HG03045 (cell line): ENCODE measurements at regions not wholly inside any gene's neighbourhood (a gene's known extent, or its start where the extent isn't known, plus 50 kb on each side); places are given as distances from the start of the nearest gene placed in this dataset.

Source experiments
- ATAC-seq: cut with Tn5 transposase; IDR thresholded peaks from one replicate; pipeline ENCODE4 v1.9.1; 2021; ENCODE audit warnings: mild to moderate bottlenecking, moderate library complexity; ENCODE audit not compliant: unreplicated experiment

GRCh38 chr3:30162579-30162978, 443.8 kb upstream of the TGFBR2 start:
- ATAC-seq = no peak

- no peak for ATAC-seq
Measured at GRCh38 chr3:30166535-30166934, 439.9 kb upstream of the TGFBR2 start.

- ATAC-seq = no peak
Measured at GRCh38 chr3:30167541-30168011, 438.8 kb upstream of the TGFBR2 start.

- no peak for ATAC-seq
Measured at GRCh38 chr3:30169487-30169886, 436.9 kb upstream of the TGFBR2 start.

GRCh38 chr3:30170681-30171438, 435.5 kb upstream of the TGFBR2 start:
- no peak for ATAC-seq

GRCh38 chr3:30174357-30174756, 432.0 kb upstream of the TGFBR2 start:
- no peak for ATAC-seq

GRCh38 chr3:30180310-30181177, 425.9 kb upstream of the TGFBR2 start:
- ATAC-seq = no peak

- no peak for ATAC-seq
Measured at GRCh38 chr3:30181178-30181465, 425.3 kb upstream of the TGFBR2 start.

GRCh38 chr3:30181581-30181980, 424.8 kb upstream of the TGFBR2 start:
- no peak for ATAC-seq

- no peak for ATAC-seq
Measured at GRCh38 chr3:30183421-30183820, 423.0 kb upstream of the TGFBR2 start.

GRCh38 chr3:30184091-30184810, 422.1 kb upstream of the TGFBR2 start:
- ATAC-seq = no peak

GRCh38 chr3:30185872-30186271, 420.5 kb upstream of the TGFBR2 start:
- ATAC-seq = no peak

GRCh38 chr3:30186741-30187219, 419.6 kb upstream of the TGFBR2 start:
- ATAC-seq = no peak

- no peak for ATAC-seq
Measured at GRCh38 chr3:30187366-30187765, 419.0 kb upstream of the TGFBR2 start.

- no peak for ATAC-seq
Measured at GRCh38 chr3:30188713-30189112, 417.7 kb upstream of the TGFBR2 start.

GRCh38 chr3:30189900-30190299, 416.5 kb upstream of the TGFBR2 start:
- no peak for ATAC-seq

- no peak for ATAC-seq
Measured at GRCh38 chr3:30193625-30194044, 412.8 kb upstream of the TGFBR2 start.

- no peak for ATAC-seq
Measured at GRCh38 chr3:30195352-30195751, 411.0 kb upstream of the TGFBR2 start.

GRCh38 chr3:30198162-30198561, 408.2 kb upstream of the TGFBR2 start:
- ATAC-seq = no peak

- peak; percentile 55 for ATAC-seq
Measured at GRCh38 chr3:30199096-30199759, 407.2 kb upstream of the TGFBR2 start.

- no peak for ATAC-seq
Measured at GRCh38 chr3:30199855-30200254, 406.5 kb upstream of the TGFBR2 start.
